Omental fat pad (tissue), 3 donors: ENCODE measurements at regions not wholly inside any gene's neighbourhood (a gene's known extent, or its start where the extent isn't known, plus 50 kb on each side); places are given as distances from the start of the nearest gene placed in this dataset. TPM values are rescaled to one million over a fixed set of nuclear protein-coding genes. Genes with fewer than 3 reads are reported as not detected.

Experiments
- ATAC-seq: fragments of 150-250 bp; one replicate; pipeline ENCODE4 v1.9.1; 2016; ENCODE audit warnings: mild to moderate bottlenecking, moderate library complexity; ENCODE audit not compliant: low FRiP score
- DNase-seq: peaks from one replicate; pipeline ENCODE4 v3.0.0-alpha.2; 2019; ENCODE audit warnings: low spot score
- CTCF ChIP-seq, 3 donors: fragments of 450-650 bp; IDR thresholded peaks; one replicate each; pipeline ENCODE4 v1.5.1; 2016 to 2017; ENCODE audit warnings: antibody characterized with exemption in 3 of 3, mild to moderate bottlenecking in 3 of 3, moderate library complexity in 2 of 3
- small RNA-seq: library from RNA; depleted of rRNA; stranded (forward); fragments of <200 nt; gene quantifications from one replicate; pipeline ENCODE3, GENCODE V24; 2016

GRCh38 chr3:31472479-31473390 lies 60.0 kb upstream of the STT3B start:
- DNase-seq (no peak), ATAC-seq (no peak)
- TF ChIP-seq CTCF (IDR thresholded peaks at IDR 0.05), result no peak

- no peak for TF ChIP-seq CTCF (IDR thresholded peaks at IDR 0.05)
- no peak for ATAC-seq
- no peak for DNase-seq
Measured at GRCh38 chr3:31476209-31476608, 56.5 kb upstream of the STT3B start.

- DNase-seq, result no peak
- TF ChIP-seq CTCF (IDR thresholded peaks at IDR 0.05), result no peak
- no peak for ATAC-seq
Measured at GRCh38 chr3:31479431-31479830, 53.3 kb upstream of the STT3B start.

GRCh38 chr3:31481697-31482096 lies 51.0 kb upstream of the STT3B start:
- TF ChIP-seq CTCF (IDR thresholded peaks at IDR 0.05), result no peak
- DNase-seq, result no peak
- ATAC-seq, result no peak

GRCh38 chr3:31482493-31483200 lies 50.1 kb upstream of the STT3B start:
- no peak for ATAC-seq
- no peak for TF ChIP-seq CTCF (IDR thresholded peaks at IDR 0.05)
- DNase-seq, result no peak

Small RNAs in the stretch of these regions (small RNA-seq; reads per million reads assigned to genes)
- gene MIR466 (not detected), gene RNA5SP127 (not detected)
